ENCODE measurements at regions not wholly inside any gene's neighbourhood (a gene's known extent, or its start where the extent isn't known, plus 50 kb on each side); places are given as distances from the start of the nearest gene placed in this dataset.

- H3K4me1 ChIP-seq (ENCODE audit: insufficient read depth, low read length): no peaks in the 10 kb centered on the region
- POLR2A ChIA-PET: no interaction called here
- FAIRE-seq: no peak
- H3K4me2 ChIP-seq (ENCODE audit: low read depth, low read length): no peak overlapping the region
- H3K27me3 ChIP-seq (ENCODE audit: control insufficient read depth in 1 of 2, insufficient read depth in 2 of 2, low read length in 2 of 2): no peaks in the 10 kb centered on the region
- H3K27ac ChIP-seq (ENCODE audit: extremely low read length, insufficient read depth, low read length): no peak overlapping the region
- no peaks in the 10 kb centered on the region for H3K36me3 ChIP-seq (replicated peaks in 1 of 2; ENCODE audit: control insufficient read depth in 1 of 2, insufficient read depth in 2 of 2, low read length in 2 of 2)
- no peak for ATAC-seq
- intact Hi-C loops (cut with micrococcal nuclease; ENCODE audit: unreplicated experiment): no loop called here
- WGBS (ENCODE audit: low lambda C conversion rate): 32% methylated on average over 4 of the region's 4 CpGs
- H3K9me3 ChIP-seq (ENCODE audit: low read length): no peaks in the 10 kb centered on the region
- no peaks in the 10 kb centered on the region for H3K79me2 ChIP-seq (ENCODE audit: insufficient read depth, low read length)
- no TSS peak for BruUV-seq (replicated peaks)
- CTCF ChIA-PET (ENCODE audit: low intra/inter-chr PET ratio, low total read pairs): no interaction called here
- TF ChIP-seq ZNF335 (CRISPR knock-in tag; IDR thresholded peaks at IDR 0.05) (no peak), ZNF256 (CRISPR knock-in tag; conservative IDR thresholded peaks at IDR 0.05) (no peak), CC2D1A (CRISPR knock-in tag; IDR thresholded peaks at IDR 0.05) (no peak), SNAI1 (CRISPR knock-in tag; IDR thresholded peaks at IDR 0.05; ENCODE audit: borderline replicate concordance) (no peak)
- in situ Hi-C loops (cut with HindIII; ENCODE audit: extremely low pct_ligation_motif_present, low pct_unique_long_range_greater_than_20kb): no loop called here
- DNase-seq (ENCODE audit: low spot score): no peak
- H2AFZ ChIP-seq (ENCODE audit: low read length): no peak overlapping the region
- no peak overlapping the region for H3K4me3 ChIP-seq (replicated peaks in 1 of 3; ENCODE audit: insufficient read depth in 1 of 3, low read depth in 2 of 3, low read length in 3 of 3)
- no peak overlapping the region for H3K9ac ChIP-seq (ENCODE audit: insufficient read depth, low read depth, low read length)
- H4K20me1 ChIP-seq (ENCODE audit: insufficient read depth, low read length): no peaks in the 10 kb centered on the region
Measured at GRCh38 chr1:115492019-115492595, 149.7 kb upstream of the VANGL1 start.

DNA sequence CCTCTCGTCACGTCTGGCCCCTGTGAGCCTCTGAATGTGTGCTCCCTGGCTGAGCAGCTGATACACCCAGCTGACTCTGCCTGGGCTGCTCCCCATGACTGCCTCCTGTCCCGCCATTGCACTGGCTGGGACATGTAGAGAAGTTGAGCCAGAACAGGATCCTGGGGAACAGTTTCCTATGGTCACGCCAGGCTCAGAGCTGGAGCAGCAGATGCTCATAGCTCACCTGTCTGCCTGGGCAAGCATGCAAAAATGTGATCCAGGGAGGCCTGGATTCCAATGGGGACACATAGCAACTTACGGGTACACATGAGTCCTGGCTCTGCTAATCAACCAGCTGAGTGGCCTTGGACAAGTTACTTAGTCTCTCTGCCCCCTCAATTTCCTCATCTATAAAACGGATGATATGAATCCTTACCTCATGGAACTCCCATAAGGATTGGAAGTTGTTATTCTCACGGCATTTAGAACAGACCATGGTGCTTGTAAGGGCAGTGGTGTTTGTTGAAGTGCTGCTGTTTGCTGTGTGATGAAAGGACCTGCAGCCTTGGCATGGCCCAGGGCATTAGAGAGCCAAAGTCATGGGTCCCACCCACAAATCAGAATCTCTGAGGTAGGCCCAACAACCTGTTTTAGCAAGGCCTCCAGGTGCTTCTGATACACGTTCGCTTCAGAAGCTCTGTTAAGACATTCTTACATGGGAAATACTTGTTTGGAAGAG is 150.3 kb upstream of the VANGL1 start:
- Histone ChIP-seq H3K9ac (ENCODE audit: insufficient read depth, low read depth, low read length) (no peak overlapping the region), H3K27ac (ENCODE audit: extremely low read length, insufficient read depth, low read length) (no peak overlapping the region), H4K20me1 (ENCODE audit: insufficient read depth, low read length) (no peaks in the 10 kb centered on the region), H3K79me2 (ENCODE audit: insufficient read depth, low read length) (no peaks in the 10 kb centered on the region), H3K4me1 (ENCODE audit: insufficient read depth, low read length) (no peaks in the 10 kb centered on the region), H3K4me2 (ENCODE audit: low read depth, low read length) (no peak overlapping the region), H3K36me3 (replicated peaks in 1 of 2; ENCODE audit: control insufficient read depth in 1 of 2, insufficient read depth in 2 of 2, low read length in 2 of 2) (no peaks in the 10 kb centered on the region), H3K27me3 (ENCODE audit: control insufficient read depth in 1 of 2, insufficient read depth in 2 of 2, low read length in 2 of 2) (no peaks in the 10 kb centered on the region), H3K9me3 (ENCODE audit: low read length) (no peaks in the 10 kb centered on the region), H2AFZ (ENCODE audit: low read length) (no peak overlapping the region), H3K4me3 (replicated peaks in 1 of 3; ENCODE audit: insufficient read depth in 1 of 3, low read depth in 2 of 3, low read length in 3 of 3) (no peak overlapping the region)
- no peak for FAIRE-seq
- WGBS (ENCODE audit: low lambda C conversion rate): 38% methylated on average over 6 of the region's 9 CpGs
- CTCF ChIA-PET (ENCODE audit: low intra/inter-chr PET ratio, low total read pairs): no interaction called here
- POLR2A ChIA-PET: no interaction called here
- in situ Hi-C loops (cut with HindIII; ENCODE audit: extremely low pct_ligation_motif_present, low pct_unique_long_range_greater_than_20kb): no loop called here
- DNase-seq (ENCODE audit: low spot score): no peak
- BruUV-seq (replicated peaks): no TSS peak
- intact Hi-C loops (cut with micrococcal nuclease; ENCODE audit: unreplicated experiment): no loop called here
- ATAC-seq: no peak
- TF ChIP-seq KDM4B (CRISPR knock-in tag; IDR thresholded peaks at IDR 0.05) (no peak), CEBPZ (IDR thresholded peaks at IDR 0.05; ENCODE audit: low read length) (no peak), KLF13 (CRISPR knock-in tag; IDR thresholded peaks at IDR 0.05) (no peak), NFE2L1 (CRISPR knock-in tag; IDR thresholded peaks at IDR 0.05; ENCODE audit: borderline replicate concordance) (no peak), ZNF780A (CRISPR knock-in tag; IDR thresholded peaks at IDR 0.05) (no peak), POLR2A (IDR thresholded peaks at IDR 0.05; ENCODE audit: insufficient read depth in 1 of 2, low read depth in 2 of 2, low read length in 2 of 2) (no peak), ZSCAN5A (CRISPR knock-in tag; IDR thresholded peaks at IDR 0.05; ENCODE audit: borderline replicate concordance) (no peak), FIP1L1 (IDR thresholded peaks at IDR 0.05; ENCODE audit: borderline replicate concordance, insufficient read depth, low read depth, low read length) (no peak), ZNF670 (CRISPR knock-in tag; IDR thresholded peaks at IDR 0.05; ENCODE audit: borderline replicate concordance) (no peak), ZNF761 (CRISPR knock-in tag; conservative IDR thresholded peaks at IDR 0.05) (no peak), ZNF615 (CRISPR knock-in tag; IDR thresholded peaks at IDR 0.05; ENCODE audit: borderline replicate concordance) (no peak)

All from HepG2 (cell line).